Fibroblast of lung (primary cell): ENCODE measurements at regions not wholly inside any gene's neighbourhood (a gene's known extent, or its start where the extent isn't known, plus 50 kb on each side); places are given as distances from the start of the nearest gene placed in this dataset.
"Not testable (repeated sequence)": the region's sequence is repeated elsewhere in the genome, so short reads cannot be mapped to it uniquely, and the experiment has no call there.

Source experiments
- DNase-seq, 2 donors: peaks; one replicate each; pipeline versions ENCODE4 v3.0.0 to v3.0.0-alpha.2; 2010; ENCODE audit warnings: low read depth in 2 of 2
- H2AFZ ChIP-seq: 2 replicates; pipeline ENCODE4 v1.5.1; 2012; ENCODE audit warnings: low read length, control low read depth, inconsistent platforms
- H3K27ac ChIP-seq: 2 replicates; pipeline ENCODE4 v1.5.1; 2011; ENCODE audit warnings: low read length, control low read depth; ENCODE audit not compliant: insufficient read depth
- H3K27me3 ChIP-seq: 2 replicates; pipeline ENCODE4 v1.5.1; 2011; ENCODE audit warnings: mild to moderate bottlenecking, low read length; ENCODE audit not compliant: control insufficient read depth, insufficient read depth
- H3K36me3 ChIP-seq: 2 replicates; pipeline ENCODE4 v1.5.1; 2011; ENCODE audit warnings: low read length; ENCODE audit not compliant: control insufficient read depth, insufficient read depth
- H3K4me1 ChIP-seq: 2 replicates; pipeline ENCODE4 v1.5.1; 2011; ENCODE audit warnings: low read length; ENCODE audit not compliant: control insufficient read depth, insufficient read depth; ENCODE audit errors: extremely low read depth
- H3K4me2 ChIP-seq: 2 replicates; pipeline ENCODE4 v1.5.1; 2011; ENCODE audit warnings: low read length, control low read depth; ENCODE audit not compliant: insufficient read depth; ENCODE audit errors: extremely low read depth
- H3K4me3 ChIP-seq, 4 experiments: fragments of 200-600 bp in 1 of 4; sonication (generic) in 1 of 4; replicated peaks in 1 of 4; 2 replicates each; pipeline ENCODE4 v1.5.1; 2011 to 2016; ENCODE audit warnings: low read length in 4 of 4, low read depth in 3 of 4, mild to moderate bottlenecking in 3 of 4, control low read depth in 2 of 4, inconsistent platforms in 1 of 4, mixed read lengths in 1 of 4; ENCODE audit not compliant: insufficient read depth in 1 of 4; ENCODE audit errors: control extremely low read depth in 1 of 4
- H3K79me2 ChIP-seq: 2 replicates; pipeline ENCODE4 v1.5.1; 2012; ENCODE audit warnings: mild to moderate bottlenecking, low read length, inconsistent platforms; ENCODE audit not compliant: control insufficient read depth, insufficient read depth
- H3K9ac ChIP-seq: 2 replicates; pipeline ENCODE4 v1.5.1; 2011; ENCODE audit warnings: mild to moderate bottlenecking, low read length, control low read depth; ENCODE audit not compliant: insufficient read depth
- H3K9me3 ChIP-seq: 2 replicates; pipeline ENCODE4 v1.5.1; 2012; ENCODE audit warnings: low read depth, low read length; ENCODE audit not compliant: control insufficient read depth, insufficient read depth
- H4K20me1 ChIP-seq: 2 replicates; pipeline ENCODE4 v1.5.1; 2011; ENCODE audit warnings: low read length; ENCODE audit not compliant: control insufficient read depth, insufficient read depth; ENCODE audit errors: extremely low read depth
- CTCF ChIP-seq, 2 donors: IDR thresholded peaks in 1 of 2; conservative IDR thresholded peaks in 1 of 2; 1 replicate in 1 of 2; 2 replicates in 1 of 2; pipeline ENCODE4 v1.5.1; 2011 to 2012; ENCODE audit warnings: low read length in 2 of 2, control low read depth in 1 of 2, inconsistent platforms in 1 of 2, low read depth in 1 of 2, mild to moderate bottlenecking in 1 of 2
- EZH2 ChIP-seq: IDR thresholded peaks from 2 replicates; pipeline ENCODE4 v1.5.1; 2012; ENCODE audit warnings: low read length, control low read depth, mild to moderate bottlenecking; ENCODE audit errors: missing control alignments

- H3K9ac ChIP-seq, result no peak overlapping the region
- H3K27me3 ChIP-seq, result no peaks in the 10 kb centered on the region
- H3K36me3 ChIP-seq, result no peaks in the 10 kb centered on the region
- TF ChIP-seq EZH2, result no peak
- TF ChIP-seq CTCF (conservative IDR thresholded peaks at IDR 0.05 in 1 of 2, IDR thresholded peaks at IDR 0.05 in 1 of 2; ENCODE audit: low read depth in 1 of 2, low read length in 2 of 2), result no peak
- H3K4me2 ChIP-seq, result no peak overlapping the region
- no peak overlapping the region for H3K4me3 ChIP-seq
- no peak overlapping the region for H3K27ac ChIP-seq
- H3K9me3 ChIP-seq, result no peaks in the 10 kb centered on the region
- H2AFZ ChIP-seq, result no peak overlapping the region
- no peak for DNase-seq
- no peaks in the 10 kb centered on the region for H3K79me2 ChIP-seq
- H3K4me1 ChIP-seq, result no peaks in the 10 kb centered on the region
- no peaks in the 10 kb centered on the region for H4K20me1 ChIP-seq
Observed at GRCh38 chr3:194910414-194910984, 224.8 kb downstream of the FAM43A start.

- Histone ChIP-seq H3K36me3 (no peaks in the 10 kb centered on the region), H4K20me1 (no peaks in the 10 kb centered on the region), H3K4me1 (no peaks in the 10 kb centered on the region), H3K27ac (no peak overlapping the region), H3K79me2 (no peaks in the 10 kb centered on the region), H3K9ac (no peak overlapping the region), H3K27me3 (no peaks in the 10 kb centered on the region), H3K4me3 (no peak overlapping the region), H3K4me2 (no peak overlapping the region), H2AFZ (no peak overlapping the region), H3K9me3 (no peaks in the 10 kb centered on the region)
- no peak for DNase-seq
- no peak for TF ChIP-seq CTCF (conservative IDR thresholded peaks at IDR 0.05 in 1 of 2, IDR thresholded peaks at IDR 0.05 in 1 of 2; ENCODE audit: low read depth in 1 of 2, low read length in 2 of 2)
Observed at GRCh38 chr3:194913316-194913715, 227.6 kb downstream of the FAM43A start.

- H3K4me2 ChIP-seq, H3K9me3 ChIP-seq, H4K20me1 ChIP-seq, H2AFZ ChIP-seq, H3K9ac ChIP-seq, H3K4me1 ChIP-seq, H3K27me3 ChIP-seq, H3K4me3 ChIP-seq, DNase-seq, H3K36me3 ChIP-seq, H3K27ac ChIP-seq, H3K79me2 ChIP-seq: not testable (repeated sequence)
Observed at GRCh38 chr3:194924889-194925288, 239.2 kb downstream of the FAM43A start.
